ENCODE measurements at regions not wholly inside any gene's neighbourhood (a gene's known extent, or its start where the extent isn't known, plus 50 kb on each side); places are given as distances from the start of the nearest gene placed in this dataset.

DNA sequence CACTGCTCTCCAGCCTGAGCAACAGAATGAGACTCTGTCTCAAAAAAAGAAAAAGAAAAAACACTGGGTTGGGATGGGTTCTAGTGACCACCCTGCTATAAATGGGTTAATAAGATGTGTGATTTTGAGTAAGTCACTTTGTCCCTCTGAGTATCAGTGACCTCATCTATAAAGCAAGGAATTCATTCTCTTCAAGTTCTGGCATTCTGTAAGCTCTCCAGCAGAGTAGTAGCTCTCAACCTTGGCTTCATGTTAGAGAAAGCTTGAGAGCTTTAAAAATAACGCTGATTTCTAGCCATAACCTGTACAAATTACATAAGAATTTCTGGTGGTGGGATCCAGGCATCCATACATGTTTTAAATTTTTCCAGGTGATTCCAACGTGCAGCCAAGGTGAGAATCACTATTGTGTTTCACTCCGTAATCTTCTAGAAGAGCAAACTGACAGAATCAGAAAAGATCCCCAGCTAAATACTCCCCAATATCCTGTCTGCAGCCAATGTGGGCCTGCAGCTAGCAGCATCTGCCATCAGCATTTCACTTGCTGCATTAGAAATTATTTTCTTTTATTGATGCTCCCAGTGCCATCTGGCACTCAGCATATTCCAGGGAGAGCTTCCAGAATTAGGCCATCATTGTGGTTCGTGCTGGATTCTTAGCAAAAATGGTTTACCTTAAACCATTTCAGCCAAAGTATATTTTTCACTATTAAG, 109.4 kb downstream of the FEM1C start:
- TF ChIP-seq, protein P1, sequence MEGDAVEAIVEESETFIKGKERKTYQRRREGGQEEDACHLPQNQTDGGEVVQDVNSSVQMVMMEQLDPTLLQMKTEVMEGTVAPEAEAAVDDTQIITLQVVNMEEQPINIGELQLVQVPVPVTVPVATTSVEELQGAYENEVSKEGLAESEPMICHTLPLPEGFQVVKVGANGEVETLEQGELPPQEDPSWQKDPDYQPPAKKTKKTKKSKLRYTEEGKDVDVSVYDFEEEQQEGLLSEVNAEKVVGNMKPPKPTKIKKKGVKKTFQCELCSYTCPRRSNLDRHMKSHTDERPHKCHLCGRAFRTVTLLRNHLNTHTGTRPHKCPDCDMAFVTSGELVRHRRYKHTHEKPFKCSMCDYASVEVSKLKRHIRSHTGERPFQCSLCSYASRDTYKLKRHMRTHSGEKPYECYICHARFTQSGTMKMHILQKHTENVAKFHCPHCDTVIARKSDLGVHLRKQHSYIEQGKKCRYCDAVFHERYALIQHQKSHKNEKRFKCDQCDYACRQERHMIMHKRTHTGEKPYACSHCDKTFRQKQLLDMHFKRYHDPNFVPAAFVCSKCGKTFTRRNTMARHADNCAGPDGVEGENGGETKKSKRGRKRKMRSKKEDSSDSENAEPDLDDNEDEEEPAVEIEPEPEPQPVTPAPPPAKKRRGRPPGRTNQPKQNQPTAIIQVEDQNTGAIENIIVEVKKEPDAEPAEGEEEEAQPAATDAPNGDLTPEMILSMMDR (IDR thresholded peaks at IDR 0.05), result no peak
- TF ChIP-seq POLR2A (IDR thresholded peaks at IDR 0.05), result no peak

Measured in testis (tissue), 2 donors.